ENCODE measurements at regions not wholly inside any gene's neighbourhood (a gene's known extent, or its start where the extent isn't known, plus 50 kb on each side); places are given as distances from the start of the nearest gene placed in this dataset.

- TF ChIP-seq, protein P1, sequence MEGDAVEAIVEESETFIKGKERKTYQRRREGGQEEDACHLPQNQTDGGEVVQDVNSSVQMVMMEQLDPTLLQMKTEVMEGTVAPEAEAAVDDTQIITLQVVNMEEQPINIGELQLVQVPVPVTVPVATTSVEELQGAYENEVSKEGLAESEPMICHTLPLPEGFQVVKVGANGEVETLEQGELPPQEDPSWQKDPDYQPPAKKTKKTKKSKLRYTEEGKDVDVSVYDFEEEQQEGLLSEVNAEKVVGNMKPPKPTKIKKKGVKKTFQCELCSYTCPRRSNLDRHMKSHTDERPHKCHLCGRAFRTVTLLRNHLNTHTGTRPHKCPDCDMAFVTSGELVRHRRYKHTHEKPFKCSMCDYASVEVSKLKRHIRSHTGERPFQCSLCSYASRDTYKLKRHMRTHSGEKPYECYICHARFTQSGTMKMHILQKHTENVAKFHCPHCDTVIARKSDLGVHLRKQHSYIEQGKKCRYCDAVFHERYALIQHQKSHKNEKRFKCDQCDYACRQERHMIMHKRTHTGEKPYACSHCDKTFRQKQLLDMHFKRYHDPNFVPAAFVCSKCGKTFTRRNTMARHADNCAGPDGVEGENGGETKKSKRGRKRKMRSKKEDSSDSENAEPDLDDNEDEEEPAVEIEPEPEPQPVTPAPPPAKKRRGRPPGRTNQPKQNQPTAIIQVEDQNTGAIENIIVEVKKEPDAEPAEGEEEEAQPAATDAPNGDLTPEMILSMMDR (conservative IDR thresholded peaks at IDR 0.05) = no peak
- TF ChIP-seq ZFX (IDR thresholded peaks at IDR 0.05) = no peak
Measured at GRCh38 chr5:105218018-105218417, 1655.4 kb upstream of the NUDT12 start.
